SIG-M5 treated with dmso at 0.1 percent for 504 hours (cell line): ENCODE measurements at regions not wholly inside any gene's neighbourhood (a gene's known extent, or its start where the extent isn't known, plus 50 kb on each side); places are given as distances from the start of the nearest gene placed in this dataset.
"Not testable (repeated sequence)": the region's sequence is repeated elsewhere in the genome, so short reads cannot be mapped to it uniquely, and the experiment has no call there.

Source experiments
- DNase-seq: peaks from one replicate; lab custom pipeline; 2025; ENCODE audit not compliant: unreplicated experiment; lab: John Stamatoyannopoulos, UW

DNA sequence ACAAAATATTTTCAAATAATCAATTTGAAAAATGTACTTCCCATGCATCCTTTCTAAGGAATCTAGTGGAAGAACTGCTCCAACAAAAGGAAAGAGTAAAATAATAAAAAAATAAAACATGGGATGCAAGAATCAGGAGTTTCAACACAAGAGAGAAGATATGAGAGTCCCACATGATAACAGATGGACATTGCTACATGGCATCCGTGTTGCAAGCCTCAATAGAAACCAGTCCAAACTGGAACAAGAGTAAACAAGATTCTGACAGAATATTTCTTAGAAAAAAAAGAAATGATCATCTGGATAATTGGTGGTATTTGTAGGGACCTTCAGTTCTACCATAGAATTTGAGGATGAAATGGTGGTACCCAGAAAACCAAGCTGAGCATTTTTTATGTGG, 186.8 kb downstream of the FRK start:
- no peak for DNase-seq

DNA sequence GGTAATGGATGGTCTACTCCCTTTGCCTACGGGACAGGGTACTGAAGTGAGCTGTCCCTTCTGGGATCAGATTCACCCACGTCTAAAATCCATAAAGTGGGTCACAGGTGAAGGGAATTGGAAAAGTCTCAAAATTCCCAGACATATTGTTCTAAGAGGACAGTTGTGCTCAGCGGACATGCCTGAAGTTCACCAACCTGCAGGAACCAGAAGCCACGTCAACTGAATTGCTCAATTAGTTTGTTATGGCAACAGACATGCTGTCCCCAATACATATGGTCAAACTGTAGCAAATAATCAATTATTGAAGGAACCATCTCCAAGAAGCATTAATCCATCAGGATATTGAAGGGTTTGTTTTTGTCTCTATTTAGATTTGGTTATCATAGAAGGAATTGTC, 190.2 kb downstream of the FRK start:
- no peak for DNase-seq

DNA sequence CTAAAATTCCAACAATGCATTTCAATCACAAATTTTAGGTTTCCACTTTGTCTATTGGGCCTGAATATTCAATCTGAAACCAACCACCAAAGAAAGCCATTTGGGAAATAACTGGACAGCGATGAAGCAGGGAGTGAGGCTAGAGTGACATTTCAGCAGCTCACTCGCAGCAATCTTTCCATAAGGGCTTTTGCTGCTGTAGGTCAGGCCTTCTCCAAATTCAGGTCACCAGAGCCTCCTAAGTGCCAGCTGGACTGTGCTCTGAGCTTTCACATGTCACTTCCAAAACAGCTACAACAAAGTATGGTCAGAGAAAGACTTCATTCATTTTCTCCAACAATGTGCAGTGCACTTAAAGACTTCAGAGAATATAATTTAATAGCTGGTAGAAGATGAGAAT, 194.8 kb downstream of the FRK start:
- no peak for DNase-seq

DNA sequence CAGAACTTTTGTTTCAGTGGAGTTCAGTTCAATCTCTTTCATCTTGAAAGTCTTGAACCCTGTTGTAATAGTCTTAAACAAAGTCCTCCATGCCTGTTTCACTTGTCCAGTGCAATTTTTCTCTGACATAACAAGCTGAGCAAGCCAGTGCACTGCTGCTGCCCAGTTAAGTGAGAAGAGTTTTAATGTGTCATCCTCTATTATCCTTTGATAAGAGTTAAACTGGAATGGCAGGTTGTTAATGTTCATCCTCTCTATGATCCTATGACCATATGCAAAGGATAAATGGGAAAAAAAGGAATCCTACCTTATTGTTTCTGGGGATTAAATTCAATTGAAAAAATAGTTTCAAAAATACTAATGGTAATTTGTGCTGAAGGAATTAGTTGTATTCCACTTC, 197.5 kb downstream of the FRK start:
- no peak for DNase-seq

DNA sequence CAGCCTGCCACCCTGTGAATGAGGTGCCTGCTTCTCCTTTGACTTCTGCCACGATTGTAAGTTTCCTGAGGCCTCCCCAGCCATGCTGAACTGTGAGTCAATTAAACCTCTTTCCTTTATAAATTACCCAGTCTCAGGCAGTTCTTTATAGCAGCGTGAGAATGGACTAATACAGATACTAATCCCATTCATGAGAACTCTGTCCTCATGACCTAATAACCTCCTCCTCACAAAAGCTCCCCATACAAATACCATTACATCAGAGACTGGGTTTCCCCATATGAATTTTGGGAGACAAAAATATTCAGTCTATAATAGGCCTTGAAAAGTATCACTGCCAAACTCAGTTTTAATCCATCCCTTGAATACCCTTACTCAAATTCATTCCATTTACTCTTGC, 199.0 kb downstream of the FRK start:
- DNase-seq: not testable (repeated sequence)

DNA sequence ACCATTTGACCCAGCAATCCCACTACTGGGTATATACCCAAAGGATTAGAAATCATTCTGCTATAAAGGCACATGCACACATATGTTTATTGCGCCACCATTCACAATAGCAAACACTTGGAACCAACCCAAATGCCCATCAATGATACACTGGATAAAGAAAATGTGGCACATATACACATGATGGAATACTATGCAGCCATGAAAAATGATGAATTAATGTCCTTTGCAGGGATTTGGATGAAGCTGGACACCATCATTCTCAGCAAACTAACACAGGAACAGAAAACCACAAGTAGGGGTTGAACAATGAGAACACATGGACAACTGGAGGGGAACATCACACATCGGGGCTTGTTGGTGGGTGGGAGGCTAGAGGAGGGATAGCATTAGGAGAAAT, 201.1 kb downstream of the FRK start:
- not testable (repeated sequence) for DNase-seq

DNA sequence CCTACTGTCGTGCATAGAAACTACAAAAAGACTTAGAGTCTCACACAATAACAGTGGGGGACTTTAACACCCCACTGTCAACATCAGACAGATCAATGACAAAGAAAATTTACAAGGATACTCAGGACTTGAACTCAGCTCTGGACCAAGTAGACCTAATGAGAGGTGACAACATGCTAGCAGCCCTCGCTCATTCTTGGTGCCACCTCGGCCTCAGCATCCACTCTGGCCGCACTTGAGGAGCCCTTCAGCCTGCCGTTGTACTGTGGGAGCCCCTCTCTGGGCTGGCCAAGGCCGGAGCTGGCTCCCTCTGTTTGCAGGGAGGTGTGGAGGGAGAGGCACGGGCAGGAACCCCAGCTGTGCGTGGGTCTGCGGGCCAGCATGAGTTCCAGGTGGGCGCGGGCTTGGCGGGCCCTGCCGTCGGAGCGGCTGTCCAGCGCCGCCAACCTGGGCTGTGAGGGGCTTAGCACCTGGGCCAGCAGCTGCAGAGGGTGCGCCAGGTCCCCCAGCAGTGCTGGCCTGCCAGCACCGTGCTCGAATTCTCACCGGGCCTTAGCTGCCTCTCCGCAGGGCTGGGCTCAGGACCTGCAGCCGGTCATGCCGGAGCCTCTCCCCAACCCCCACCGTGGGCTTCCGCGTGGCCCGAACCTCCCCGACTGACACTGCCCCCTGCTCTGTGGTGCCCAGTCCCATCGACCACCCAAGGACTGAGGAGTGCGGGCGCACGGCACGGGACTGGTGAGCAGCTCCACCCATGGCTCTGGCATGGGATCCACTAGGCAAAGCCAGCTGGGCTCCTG, 205.6 kb downstream of the FRK start:
- no peak for DNase-seq

DNA sequence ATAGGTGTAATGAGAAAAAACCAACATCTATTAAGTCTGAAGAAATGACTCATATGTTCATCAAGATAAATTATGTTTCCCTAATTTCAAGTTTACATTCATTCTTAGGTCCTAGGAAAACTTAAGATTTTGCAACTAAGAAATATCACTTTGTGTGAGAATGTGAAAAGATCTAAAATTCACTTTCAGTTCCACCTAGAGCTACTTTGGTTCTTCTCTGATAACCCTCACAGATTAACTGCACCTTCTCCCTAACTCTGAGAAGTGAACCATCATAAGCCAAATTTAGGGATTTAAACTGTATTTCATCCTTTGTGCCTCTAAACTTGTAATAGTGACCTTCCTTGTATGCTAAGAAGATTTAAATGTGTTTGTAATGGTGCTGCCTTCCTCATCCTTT, 213.0 kb downstream of the FRK start:
- no peak for DNase-seq

DNA sequence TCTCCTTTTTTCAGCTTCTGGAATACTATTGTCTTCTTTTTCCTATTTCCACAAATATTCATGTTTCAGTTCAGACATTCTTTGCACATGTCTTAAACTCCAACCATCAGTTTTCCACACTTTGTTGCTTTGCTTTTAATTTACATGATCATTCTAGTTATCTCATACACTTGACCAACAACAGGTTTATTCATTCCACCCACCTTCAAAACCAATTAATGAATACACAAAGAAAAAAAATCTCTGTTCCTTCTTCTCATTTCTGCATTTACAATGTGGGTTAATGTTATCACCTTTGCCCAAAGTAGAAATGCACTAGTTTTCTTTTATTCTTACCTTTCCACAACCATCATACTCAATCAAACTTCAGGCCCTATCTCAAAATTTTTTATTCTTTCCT, 216.7 kb downstream of the FRK start:
- no peak for DNase-seq

DNA sequence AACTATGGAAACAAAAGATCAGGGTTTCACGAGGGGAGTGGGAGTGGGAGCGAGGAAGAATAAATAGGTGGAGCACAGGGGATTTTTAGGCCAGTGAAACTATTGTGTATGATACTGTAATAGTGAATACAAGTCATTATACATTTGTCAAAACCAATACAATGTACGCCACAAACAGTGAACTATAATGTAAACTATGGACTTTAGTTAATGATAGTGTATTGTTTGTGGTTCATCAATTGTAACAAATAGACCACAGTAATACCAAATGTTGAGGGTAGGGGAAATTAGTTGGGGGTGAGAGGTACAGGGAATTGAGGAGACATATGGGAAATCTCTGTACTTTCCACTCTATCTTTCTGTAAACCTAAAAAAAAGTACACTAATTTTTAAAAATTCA, 218.4 kb downstream of the FRK start:
- no peak for DNase-seq

DNA sequence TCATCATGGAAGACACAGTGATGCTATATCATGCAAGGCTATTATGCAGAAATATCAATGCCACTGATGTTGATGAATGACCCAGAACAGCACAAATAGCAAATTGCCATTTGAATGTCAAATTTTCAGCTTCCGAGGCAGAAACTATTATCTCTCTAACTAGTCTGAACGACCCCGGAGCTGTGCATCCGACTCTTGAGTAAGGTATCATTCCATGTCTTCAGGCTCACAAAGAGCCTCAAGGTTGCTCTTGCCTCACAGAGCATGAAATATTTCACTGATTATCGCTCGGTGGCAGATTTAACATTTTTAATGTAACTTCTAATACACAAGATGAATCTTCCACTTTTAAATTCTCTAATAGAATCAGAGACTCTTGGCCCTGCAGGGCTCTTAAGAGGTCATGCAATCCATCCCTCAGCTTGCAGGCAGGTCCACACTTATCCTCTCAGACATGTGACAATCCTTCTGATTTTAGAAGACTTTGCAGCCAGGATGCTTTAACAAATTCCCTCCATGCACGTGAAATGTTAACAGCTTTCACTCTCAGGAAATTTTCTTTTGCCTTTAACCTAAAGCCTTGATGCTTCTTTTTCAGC, 221.0 kb downstream of the FRK start:
- no peak for DNase-seq

DNA sequence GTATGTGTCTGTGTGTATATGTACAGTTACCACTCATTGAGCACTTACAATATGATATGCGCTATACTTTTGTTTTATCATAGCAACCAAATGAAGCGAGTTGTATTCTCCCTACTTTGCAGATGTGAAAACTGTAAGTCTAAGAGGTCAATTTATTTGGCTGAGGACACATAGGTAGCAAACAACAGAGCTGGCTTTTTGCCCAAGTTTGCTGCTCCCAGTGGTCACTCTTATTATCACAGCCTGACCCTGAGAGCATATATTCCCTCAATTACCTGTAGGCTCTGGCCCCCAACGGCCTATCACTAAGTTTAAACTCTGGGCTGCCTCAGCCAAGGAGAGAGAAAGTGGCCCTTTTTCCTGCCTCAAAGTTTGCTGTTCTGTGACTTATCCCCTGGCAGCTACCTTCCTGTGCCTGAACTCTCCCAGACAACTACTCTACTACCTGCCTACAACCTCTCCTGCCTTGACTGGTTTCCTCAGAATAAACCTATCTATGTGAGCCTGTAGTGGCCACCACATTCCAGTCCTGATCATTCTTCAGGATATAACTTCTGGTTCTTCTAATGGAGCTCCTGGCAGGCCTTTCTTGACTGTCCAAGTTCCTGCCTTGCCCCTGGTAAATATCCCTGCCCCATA, 221.8 kb downstream of the FRK start:
- no peak for DNase-seq

DNA sequence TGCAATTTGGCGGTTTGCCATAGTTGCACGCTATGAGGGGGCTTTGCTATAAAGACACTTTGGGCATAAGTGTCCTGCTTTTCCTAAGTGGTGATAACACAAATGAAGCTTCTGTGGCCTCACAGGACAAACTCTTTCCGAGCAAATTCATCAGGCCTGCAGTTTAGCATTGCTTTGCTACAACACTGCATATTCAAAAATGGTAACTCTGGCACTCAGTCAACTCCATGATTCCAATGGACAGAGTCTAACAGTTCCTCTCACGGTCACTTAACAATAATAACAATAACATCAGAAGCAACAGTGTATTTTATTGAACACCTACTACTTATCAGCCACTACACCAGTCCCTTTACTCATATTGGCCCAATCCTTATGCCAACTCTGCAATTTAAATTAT, 222.5 kb downstream of the FRK start:
- no peak for DNase-seq

DNA sequence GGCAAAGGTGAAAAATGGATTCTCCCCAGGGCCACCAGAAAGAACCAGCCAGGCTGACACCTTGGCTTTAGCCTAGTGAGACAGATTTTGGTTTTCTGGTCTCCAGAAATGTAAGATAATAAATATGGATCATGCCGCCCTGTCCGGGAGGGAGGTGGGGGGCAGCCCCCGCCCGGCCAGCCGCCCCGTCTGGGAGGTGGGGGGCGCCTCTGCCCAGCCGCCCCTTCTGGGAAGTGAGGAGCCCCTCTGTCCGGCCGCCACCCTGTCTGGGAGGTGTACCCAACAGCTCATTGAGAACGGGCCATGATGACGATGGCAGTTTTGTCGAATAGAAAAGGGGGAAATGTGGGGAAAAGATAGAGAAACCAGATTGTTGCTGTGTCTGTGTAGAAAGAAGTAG, 224.3 kb downstream of the FRK start:
- not testable (repeated sequence) for DNase-seq

DNA sequence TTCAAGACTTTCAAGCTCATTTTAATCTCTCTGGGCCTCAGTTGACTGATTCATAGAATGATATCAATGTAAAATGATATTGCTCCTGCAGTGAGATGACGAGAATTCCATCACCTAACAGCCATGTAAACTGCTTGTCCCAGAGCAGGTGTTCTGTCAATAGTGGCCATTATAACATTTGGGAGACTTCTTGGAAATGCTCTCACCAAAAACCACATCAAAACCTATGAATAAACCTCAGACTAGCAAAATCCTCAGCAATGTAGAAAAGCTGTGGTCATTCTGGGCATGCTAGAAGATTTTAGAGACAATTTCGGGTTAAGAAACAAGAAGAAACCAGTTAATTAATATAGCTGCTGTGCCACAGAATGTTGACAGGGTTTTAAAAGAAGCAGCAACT, 225.4 kb downstream of the FRK start:
- no peak for DNase-seq

DNA sequence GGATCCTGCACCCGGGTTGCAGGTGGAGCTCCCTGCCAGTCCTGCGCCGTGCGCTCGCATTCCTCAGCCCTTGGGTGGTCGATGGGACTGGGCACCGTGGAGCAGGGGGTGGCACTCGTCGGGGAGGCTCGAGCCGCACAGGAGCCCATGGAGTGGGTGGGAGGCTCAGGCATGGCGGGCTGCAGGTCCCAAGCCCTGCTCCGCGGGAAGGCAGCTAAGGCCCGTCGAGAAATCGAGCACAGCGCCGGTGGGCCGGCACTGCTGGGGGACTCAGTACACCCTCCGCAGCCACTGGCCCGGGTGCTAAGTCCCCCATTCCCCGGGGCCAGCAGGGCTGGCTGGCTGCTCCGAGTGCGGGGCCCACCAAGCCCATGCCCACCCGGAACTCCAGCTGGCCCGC, 226.1 kb downstream of the FRK start:
- DNase-seq: not testable (repeated sequence)

DNA sequence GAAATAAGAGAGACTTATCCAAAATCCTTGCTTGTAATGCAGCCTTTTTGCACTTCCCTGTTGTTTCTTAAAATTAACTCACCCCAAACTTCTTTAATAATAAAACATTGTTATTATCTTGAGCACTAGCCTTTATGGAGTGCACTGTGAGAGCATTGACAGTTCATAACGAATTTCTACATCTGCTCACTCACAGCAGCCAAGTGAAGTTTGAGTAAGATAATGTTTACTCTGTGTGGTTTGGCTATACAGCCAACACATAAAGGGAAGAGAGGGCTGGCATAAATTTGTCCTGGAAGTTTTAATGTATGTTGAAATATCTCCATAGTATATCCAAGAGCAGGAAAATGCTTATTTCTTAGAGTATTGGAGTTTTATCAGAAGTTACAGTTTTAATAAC, 227.9 kb downstream of the FRK start:
- DNase-seq: no peak

DNA sequence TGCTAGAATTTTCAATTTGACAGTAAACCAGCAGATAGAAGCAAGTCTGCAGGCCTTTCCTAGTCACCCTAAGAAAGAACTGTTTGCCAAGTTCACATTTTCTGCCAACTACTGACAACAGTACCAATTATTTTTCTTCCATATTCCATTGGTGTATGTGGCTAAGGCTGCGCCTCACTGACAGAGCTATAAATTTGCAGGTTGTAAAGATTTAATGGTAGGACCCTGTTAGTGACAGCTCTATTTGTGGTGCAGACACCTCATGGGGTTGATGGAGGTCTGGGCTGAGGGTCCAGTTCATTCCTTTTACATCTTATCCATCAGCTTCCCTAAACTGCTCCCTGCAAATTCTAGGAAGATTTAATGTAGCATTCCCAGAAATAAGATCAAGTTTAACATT, 228.5 kb downstream of the FRK start:
- DNase-seq: no peak

DNA sequence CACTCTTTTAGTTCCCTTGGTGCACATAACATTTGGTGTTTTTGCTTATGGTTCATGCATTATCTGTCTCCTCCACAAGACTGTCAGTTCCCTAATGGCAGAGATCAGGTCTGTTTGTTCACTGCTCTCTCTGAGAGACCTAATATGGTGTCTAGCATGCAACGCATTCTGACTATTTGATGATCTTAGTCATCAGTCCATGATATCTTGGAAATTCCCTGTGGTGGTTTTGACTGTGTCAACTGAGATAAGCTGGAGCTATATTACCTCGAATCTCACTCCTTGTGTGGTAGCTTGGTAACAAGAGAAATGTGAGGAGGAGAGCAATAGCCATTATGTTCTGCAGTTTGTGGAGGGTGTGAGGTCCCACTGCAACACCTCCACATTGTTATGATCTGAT, 229.8 kb downstream of the FRK start:
- no peak for DNase-seq

DNA sequence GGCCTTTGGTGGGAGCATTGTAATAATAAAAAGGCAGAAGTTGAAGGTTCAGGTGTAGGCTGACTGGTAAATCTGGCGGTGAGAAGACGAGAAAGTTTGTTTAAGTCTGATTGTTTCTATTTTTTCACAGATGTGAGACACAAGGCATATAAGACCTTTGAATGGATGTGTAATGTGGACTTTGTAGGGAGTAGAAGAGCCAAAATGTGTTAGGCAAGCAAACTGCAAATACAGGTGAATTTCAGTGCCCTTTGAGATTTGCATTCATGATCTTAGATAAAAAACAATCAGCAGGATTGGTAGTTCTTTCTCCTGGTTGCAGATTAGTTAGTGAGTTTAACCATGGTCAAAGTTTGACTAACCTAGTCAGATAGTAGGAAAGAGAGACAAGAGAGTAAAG, 238.9 kb downstream of the FRK start:
- DNase-seq: no peak

DNA sequence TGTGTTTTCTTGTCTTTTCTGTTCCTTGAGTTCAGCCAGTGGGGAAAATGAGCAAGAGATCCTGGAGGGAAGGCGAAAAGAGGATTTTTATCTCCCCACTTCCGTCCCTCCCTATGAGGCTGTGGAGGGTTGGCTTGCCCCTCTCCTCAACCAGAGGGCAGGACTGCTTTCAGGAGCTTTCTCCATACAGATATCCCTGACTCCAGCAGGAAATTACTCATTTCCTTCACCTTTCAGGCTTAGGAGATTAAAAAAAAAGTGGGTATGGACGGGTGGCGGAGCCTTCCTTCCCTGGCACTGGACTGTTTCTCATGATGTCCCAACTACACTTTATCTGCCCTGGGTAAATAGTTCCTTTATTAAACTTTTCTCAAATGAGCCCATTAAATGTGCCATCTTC, 241.2 kb downstream of the FRK start:
- no peak for DNase-seq

DNA sequence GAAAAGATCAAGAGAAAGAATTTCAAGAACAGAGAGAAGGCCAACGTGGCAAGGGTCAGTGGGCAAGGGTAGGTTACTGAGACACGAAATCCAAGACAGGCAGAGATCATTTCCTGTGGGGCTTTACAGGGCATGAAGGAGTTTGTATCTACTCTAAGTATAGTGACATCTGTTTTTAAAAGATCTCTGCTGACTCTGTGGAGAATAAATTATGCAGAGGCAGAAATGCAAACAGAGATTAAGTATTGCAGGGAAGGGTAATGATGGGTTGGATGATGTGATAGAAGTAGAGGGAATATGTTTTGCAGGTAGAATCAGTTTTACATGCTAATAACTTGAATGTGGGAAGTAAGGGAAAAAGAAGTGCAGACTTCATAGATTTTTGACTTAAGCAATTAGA, 243.5 kb downstream of the FRK start:
- DNase-seq: no peak

DNA sequence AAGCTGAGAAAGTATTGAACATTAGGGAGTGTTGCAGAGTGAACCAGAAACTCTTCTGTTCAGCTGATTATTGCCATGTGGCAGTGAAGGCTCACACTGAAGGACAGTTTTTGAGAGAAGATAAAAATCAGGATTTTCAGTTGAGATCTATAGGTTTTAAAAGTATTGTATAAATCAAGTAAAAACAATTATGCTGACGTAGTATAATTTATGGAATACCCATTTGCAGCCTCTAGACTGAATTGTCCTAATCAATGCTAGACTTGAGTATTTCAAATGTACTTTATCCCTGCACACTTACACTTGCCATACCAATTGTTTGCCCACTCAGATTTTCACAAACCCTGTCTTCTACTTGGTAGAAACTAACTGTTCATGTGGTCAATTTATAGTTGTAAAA, 245.8 kb downstream of the FRK start:
- DNase-seq: no peak
